OCI-LY3 (cell line): ENCODE measurements at regions not wholly inside any gene's neighbourhood (a gene's known extent, or its start where the extent isn't known, plus 50 kb on each side); places are given as distances from the start of the nearest gene placed in this dataset.

Experiments
- H2AFZ ChIP-seq: fragments of 200-600, 300-600 bp; shearing (Covaris generic); 2 replicates; pipeline ENCODE4 v1.6.0; 2014; ENCODE audit warnings: antibody characterized with exemption, low read depth, low read length
- H3K27ac ChIP-seq: fragments of 200-600, 300-600 bp; sonication (generic); 2 replicates; pipeline ENCODE4 v1.5.1; 2014; ENCODE audit warnings: mild to moderate bottlenecking, low read length, moderate library complexity, mixed read lengths
- H3K27me3 ChIP-seq: fragments of 200-600, 300-600 bp; sonication (generic); 2 replicates; pipeline ENCODE4 v1.6.1; 2014; ENCODE audit warnings: low read depth, low read length, mixed read lengths
- H3K36me3 ChIP-seq: fragments of 200-600, 300-600 bp; sonication (generic); replicated peaks from 2 replicates; pipeline ENCODE3; 2014; ENCODE audit warnings: low read depth, low read length, mixed read lengths
- H3K4me1 ChIP-seq: fragments of 300-600, 200-600 bp; sonication (generic); 2 replicates; pipeline ENCODE4 v1.6.1; 2014; ENCODE audit warnings: low read length, mixed read lengths
- H3K4me2 ChIP-seq: fragments of 200-600, 300-600 bp; sonication (generic); 2 replicates; pipeline ENCODE4 v1.6.1; 2014; ENCODE audit warnings: low read length, mixed read lengths
- H3K4me3 ChIP-seq: fragments of 300-600, 200-600 bp; sonication (generic); 2 replicates; pipeline ENCODE4 v1.5.1; 2014; ENCODE audit warnings: antibody characterized with exemption, mild to moderate bottlenecking, low read length, moderate library complexity
- H3K79me2 ChIP-seq: fragments of 300-600, 200-600 bp; shearing (Covaris generic); 2 replicates; pipeline ENCODE4 v1.6.1; 2014; ENCODE audit warnings: mild to moderate bottlenecking, low read length, mixed read lengths
- H3K9ac ChIP-seq: fragments of 300-600, 200-600 bp; shearing (Covaris generic); 2 replicates; pipeline ENCODE4 v1.6.0; 2014; ENCODE audit warnings: mild to moderate bottlenecking, low read length, moderate library complexity
- H3K9me3 ChIP-seq: fragments of 200-600, 300-600 bp; shearing (Covaris generic); 2 replicates; pipeline ENCODE4 v1.6.1; 2014; ENCODE audit warnings: low read length, mixed read lengths; ENCODE audit not compliant: insufficient read depth
- H4K20me1 ChIP-seq: fragments of 200-600, 300-600 bp; sonication (generic); 2 replicates; pipeline ENCODE4 v1.6.1; 2016; ENCODE audit warnings: low read length, mixed read lengths; ENCODE audit not compliant: insufficient read depth
- CTCF ChIP-seq: fragments of 200-600, 300-600 bp; sonication (generic); IDR thresholded peaks from 2 replicates; pipeline ENCODE4 v1.5.1; 2014; ENCODE audit warnings: antibody characterized with exemption, low read length, low read depth
- EZH2phosphoT487 ChIP-seq: fragments of 200-600 bp; shearing (Covaris generic); IDR thresholded peaks from 2 replicates; pipeline ENCODE4 v1.6.1; 2018; ENCODE audit warnings: antibody characterized with exemption, mixed run types, low read depth

DNA sequence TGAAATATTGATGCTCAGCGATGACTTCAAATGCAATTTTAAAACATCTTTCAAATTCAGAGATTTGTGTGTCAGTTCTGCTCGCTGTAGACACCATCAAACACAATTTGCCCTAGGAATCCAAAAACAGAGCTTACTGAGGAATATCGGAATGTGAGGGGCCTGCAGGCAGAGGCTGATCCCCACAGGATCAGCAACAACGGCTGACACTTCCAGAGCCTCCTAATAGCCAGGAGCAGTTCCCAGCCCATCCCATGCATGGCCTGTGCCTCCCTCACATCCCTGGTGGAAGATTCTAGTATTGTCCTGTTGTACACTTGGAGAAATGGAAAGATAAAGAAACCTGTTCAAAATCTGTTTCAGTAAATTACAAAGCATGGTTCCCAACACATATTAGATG is 129.7 kb upstream of the VWC2 start:
- H3K9ac ChIP-seq, result no peak overlapping the region
- H3K4me1 ChIP-seq, result peaks cover 9% of the 10 kb centered on the region
- no peaks in the 10 kb centered on the region for H3K9me3 ChIP-seq
- no peaks in the 10 kb centered on the region for H3K79me2 ChIP-seq
- TF ChIP-seq EZH2phosphoT487 (no peak), CTCF (no peak)
- H3K36me3 ChIP-seq, result no peaks in the 10 kb centered on the region
- no peaks in the 10 kb centered on the region for H3K27me3 ChIP-seq
- H4K20me1 ChIP-seq, result no peaks in the 10 kb centered on the region
- H3K4me2 ChIP-seq, result no peak overlapping the region
- no peak overlapping the region for H3K4me3 ChIP-seq
- no peak overlapping the region for H2AFZ ChIP-seq
- no peak overlapping the region for H3K27ac ChIP-seq

GRCh38 chr7:49644396-49645166 is 128.9 kb upstream of the VWC2 start:
- no peaks in the 10 kb centered on the region for H3K79me2 ChIP-seq
- H3K27me3 ChIP-seq, result no peaks in the 10 kb centered on the region
- no peak overlapping the region for H3K4me2 ChIP-seq
- H3K4me3 ChIP-seq, result no peak overlapping the region
- H3K9ac ChIP-seq, result no peak overlapping the region
- no peaks in the 10 kb centered on the region for H3K36me3 ChIP-seq
- H2AFZ ChIP-seq, result no peak overlapping the region
- no peak overlapping the region for H3K27ac ChIP-seq
- no peaks in the 10 kb centered on the region for H3K9me3 ChIP-seq
- no peaks in the 10 kb centered on the region for H4K20me1 ChIP-seq
- TF ChIP-seq CTCF, result no peak
- peaks cover 6% of the 10 kb centered on the region for H3K4me1 ChIP-seq

GRCh38 chr7:49645296-49645695 is 128.1 kb upstream of the VWC2 start:
- TF ChIP-seq EZH2phosphoT487, result no peak
- no peak for TF ChIP-seq CTCF
- H3K4me3 ChIP-seq, result no peak overlapping the region
- no peaks in the 10 kb centered on the region for H3K4me1 ChIP-seq
- H3K9ac ChIP-seq, result no peak overlapping the region
- H3K27me3 ChIP-seq, result no peaks in the 10 kb centered on the region
- no peak overlapping the region for H3K27ac ChIP-seq
- H3K36me3 ChIP-seq, result no peaks in the 10 kb centered on the region
- H2AFZ ChIP-seq, result no peak overlapping the region
- no peak overlapping the region for H3K4me2 ChIP-seq
- no peaks in the 10 kb centered on the region for H3K79me2 ChIP-seq
- no peaks in the 10 kb centered on the region for H3K9me3 ChIP-seq
- H4K20me1 ChIP-seq, result no peaks in the 10 kb centered on the region

DNA sequence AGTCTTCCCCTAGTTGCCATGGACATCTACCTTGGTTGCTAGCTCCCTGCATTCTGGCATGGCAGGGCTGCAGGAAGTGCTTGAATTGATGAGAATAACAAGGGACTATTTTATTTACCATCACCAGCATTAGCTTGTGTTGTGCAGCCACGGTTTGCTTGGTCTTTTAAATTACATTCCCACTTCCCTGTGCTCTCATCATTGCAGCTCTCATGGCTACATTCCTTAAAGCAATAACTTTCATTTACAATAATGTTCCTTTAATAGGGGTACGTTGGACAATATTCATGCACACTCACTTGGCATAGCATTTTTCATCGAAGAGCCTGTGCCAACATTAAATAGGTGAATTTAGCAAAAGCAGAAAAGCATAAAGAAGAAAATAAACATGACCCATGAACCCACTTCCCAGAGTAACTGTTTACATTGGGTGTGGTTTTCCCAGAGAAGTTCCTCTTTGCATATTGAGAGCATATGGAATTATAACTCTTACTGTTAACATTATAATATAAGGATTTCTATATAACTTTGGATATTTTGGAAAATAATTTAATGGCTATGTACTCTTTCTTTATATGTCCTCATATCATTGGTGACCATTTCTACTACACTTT is 113.2 kb upstream of the VWC2 start:
- Histone ChIP-seq H3K9me3 (no peaks in the 10 kb centered on the region), H3K4me3 (no peak overlapping the region), H3K4me2 (no peak overlapping the region), H3K79me2 (no peaks in the 10 kb centered on the region), H3K9ac (no peak overlapping the region), H3K4me1 (no peaks in the 10 kb centered on the region), H2AFZ (no peak overlapping the region), H3K27ac (no peak overlapping the region), H3K27me3 (no peaks in the 10 kb centered on the region), H4K20me1 (no peaks in the 10 kb centered on the region), H3K36me3 (no peaks in the 10 kb centered on the region)
- TF ChIP-seq CTCF, result no peak
- no peak for TF ChIP-seq EZH2phosphoT487
